ENCODE measurements at regions not wholly inside any gene's neighbourhood (a gene's known extent, or its start where the extent isn't known, plus 50 kb on each side); places are given as distances from the start of the nearest gene placed in this dataset.
A peak's percentile ranks its signal among the peaks of the same experiment; 100 is the strongest.

DNA sequence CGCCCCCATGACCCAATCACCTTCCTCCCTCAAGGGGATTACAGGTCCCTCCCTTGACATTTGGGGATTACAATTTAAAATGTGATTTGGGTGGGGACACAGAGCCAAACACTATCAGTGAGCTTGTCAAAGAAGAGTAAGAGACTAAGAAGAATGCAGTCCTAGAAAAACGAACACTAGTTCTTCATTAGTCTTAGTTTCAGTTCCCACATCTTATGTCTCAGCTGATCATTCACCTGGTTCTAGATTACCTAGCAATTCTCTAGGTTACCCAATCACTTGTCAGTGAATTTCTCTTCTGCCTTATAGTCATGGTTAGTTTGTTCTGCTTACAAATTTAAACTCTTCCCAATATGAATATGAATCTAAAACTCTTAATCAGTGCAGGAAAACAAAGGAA, 251.5 kb downstream of the COX7C start:
- no peak for TF ChIP-seq EZH2 (IDR thresholded peaks at IDR 0.05; ENCODE audit: low read length, missing control alignments)
- TF ChIP-seq, protein P1, sequence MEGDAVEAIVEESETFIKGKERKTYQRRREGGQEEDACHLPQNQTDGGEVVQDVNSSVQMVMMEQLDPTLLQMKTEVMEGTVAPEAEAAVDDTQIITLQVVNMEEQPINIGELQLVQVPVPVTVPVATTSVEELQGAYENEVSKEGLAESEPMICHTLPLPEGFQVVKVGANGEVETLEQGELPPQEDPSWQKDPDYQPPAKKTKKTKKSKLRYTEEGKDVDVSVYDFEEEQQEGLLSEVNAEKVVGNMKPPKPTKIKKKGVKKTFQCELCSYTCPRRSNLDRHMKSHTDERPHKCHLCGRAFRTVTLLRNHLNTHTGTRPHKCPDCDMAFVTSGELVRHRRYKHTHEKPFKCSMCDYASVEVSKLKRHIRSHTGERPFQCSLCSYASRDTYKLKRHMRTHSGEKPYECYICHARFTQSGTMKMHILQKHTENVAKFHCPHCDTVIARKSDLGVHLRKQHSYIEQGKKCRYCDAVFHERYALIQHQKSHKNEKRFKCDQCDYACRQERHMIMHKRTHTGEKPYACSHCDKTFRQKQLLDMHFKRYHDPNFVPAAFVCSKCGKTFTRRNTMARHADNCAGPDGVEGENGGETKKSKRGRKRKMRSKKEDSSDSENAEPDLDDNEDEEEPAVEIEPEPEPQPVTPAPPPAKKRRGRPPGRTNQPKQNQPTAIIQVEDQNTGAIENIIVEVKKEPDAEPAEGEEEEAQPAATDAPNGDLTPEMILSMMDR (conservative IDR thresholded peaks at IDR 0.05 in 1 of 2, IDR thresholded peaks at IDR 0.05 in 1 of 2; ENCODE audit: low read depth in 1 of 2, low read length in 2 of 2) = no peak

DNA sequence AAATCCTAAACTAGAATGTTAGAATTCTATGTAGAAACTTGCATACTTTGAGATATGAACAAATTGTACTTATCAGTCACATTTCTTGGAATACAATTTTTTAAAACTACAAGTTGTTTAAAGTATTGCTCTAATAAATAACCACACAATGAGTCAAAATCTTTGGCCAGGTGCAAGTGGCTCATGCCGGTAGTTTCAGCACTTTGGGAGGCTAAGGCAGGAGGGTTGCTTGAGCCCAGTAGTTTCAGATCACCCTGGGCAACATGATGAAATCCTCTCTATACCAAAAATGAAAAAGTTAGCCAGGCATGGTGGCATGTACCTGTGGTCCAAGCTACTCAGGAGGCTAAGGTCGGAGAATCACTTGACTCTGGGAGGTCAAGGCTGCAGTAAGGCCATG, 257.8 kb downstream of the COX7C start:
- Histone ChIP-seq H3K79me2 (ENCODE audit: control insufficient read depth, insufficient read depth, low read length) (no peaks in the 10 kb centered on the region), H4K20me1 (ENCODE audit: control insufficient read depth, extremely low read depth, insufficient read depth, low read length) (no peaks in the 10 kb centered on the region), H3K4me2 (ENCODE audit: extremely low read depth, insufficient read depth, low read length) (no peak overlapping the region), H3K27ac (ENCODE audit: insufficient read depth, low read length) (no peak overlapping the region), H3K4me1 (ENCODE audit: control insufficient read depth, extremely low read depth, insufficient read depth, low read length) (no peaks in the 10 kb centered on the region), H3K4me3 (replicated peaks in 1 of 4; ENCODE audit: control extremely low read depth in 1 of 4, insufficient read depth in 1 of 4, low read depth in 3 of 4, low read length in 4 of 4) (no peak overlapping the region), H3K9ac (ENCODE audit: insufficient read depth, low read length) (no peak overlapping the region), H3K27me3 (ENCODE audit: control insufficient read depth, insufficient read depth, low read length) (no peaks in the 10 kb centered on the region), H2AFZ (ENCODE audit: low read length) (no peak overlapping the region), H3K9me3 (ENCODE audit: control insufficient read depth, insufficient read depth, low read depth, low read length) (no peaks in the 10 kb centered on the region), H3K36me3 (ENCODE audit: control insufficient read depth, insufficient read depth, low read length) (no peaks in the 10 kb centered on the region)
- no peak for DNase-seq (ENCODE audit: low read depth in 2 of 2)
- TF ChIP-seq, protein P1 (conservative IDR thresholded peaks at IDR 0.05 in 1 of 2, IDR thresholded peaks at IDR 0.05 in 1 of 2; ENCODE audit: low read depth in 1 of 2, low read length in 2 of 2) = no peak
- TF ChIP-seq EZH2 (IDR thresholded peaks at IDR 0.05; ENCODE audit: low read length, missing control alignments) = no peak

More for the DNA sequence above, 251.5 kb downstream of the COX7C start:
- H2AFZ ChIP-seq (ENCODE audit: low read length) = no peak overlapping the region
- H4K20me1 ChIP-seq (ENCODE audit: control insufficient read depth, extremely low read depth, insufficient read depth, low read length) = no peaks in the 10 kb centered on the region
- H3K4me3 ChIP-seq (replicated peaks in 1 of 4; ENCODE audit: control extremely low read depth in 1 of 4, insufficient read depth in 1 of 4, low read depth in 3 of 4, low read length in 4 of 4) = no peak overlapping the region
- no peak overlapping the region for H3K4me2 ChIP-seq (ENCODE audit: extremely low read depth, insufficient read depth, low read length)
- H3K36me3 ChIP-seq (ENCODE audit: control insufficient read depth, insufficient read depth, low read length) = no peaks in the 10 kb centered on the region
- no peak overlapping the region for H3K9ac ChIP-seq (ENCODE audit: insufficient read depth, low read length)
- no peaks in the 10 kb centered on the region for H3K27me3 ChIP-seq (ENCODE audit: control insufficient read depth, insufficient read depth, low read length)
- no peak for DNase-seq (ENCODE audit: low read depth in 2 of 2)
- H3K79me2 ChIP-seq (ENCODE audit: control insufficient read depth, insufficient read depth, low read length) = no peaks in the 10 kb centered on the region
- H3K9me3 ChIP-seq (ENCODE audit: control insufficient read depth, insufficient read depth, low read depth, low read length) = no peaks in the 10 kb centered on the region
- no peaks in the 10 kb centered on the region for H3K4me1 ChIP-seq (ENCODE audit: control insufficient read depth, extremely low read depth, insufficient read depth, low read length)
- no peak overlapping the region for H3K27ac ChIP-seq (ENCODE audit: insufficient read depth, low read length)

DNA sequence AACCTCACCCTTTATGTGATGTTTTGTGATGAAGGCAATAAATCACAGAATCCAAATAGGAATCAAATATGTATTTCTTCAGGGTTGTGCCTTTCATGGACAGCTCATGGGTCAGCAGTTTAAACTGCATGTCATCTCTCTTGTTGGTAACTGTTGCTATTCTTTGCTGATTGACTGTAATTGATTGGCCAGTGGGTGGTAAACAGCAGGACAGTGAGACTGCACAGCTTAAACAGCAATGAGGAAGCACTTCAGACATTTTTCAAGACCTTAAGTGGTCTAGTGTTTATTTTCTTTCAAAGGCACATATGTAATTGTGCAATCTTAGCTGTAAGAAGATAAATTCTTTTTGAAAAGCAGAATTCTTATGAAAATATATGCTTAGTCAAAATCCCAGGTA, 260.5 kb downstream of the COX7C start:
- H3K27ac ChIP-seq (ENCODE audit: insufficient read depth, low read length) = no peak overlapping the region
- H3K27me3 ChIP-seq (ENCODE audit: control insufficient read depth, insufficient read depth, low read length) = no peaks in the 10 kb centered on the region
- H4K20me1 ChIP-seq (ENCODE audit: control insufficient read depth, extremely low read depth, insufficient read depth, low read length) = no peaks in the 10 kb centered on the region
- no peak for TF ChIP-seq EZH2 (IDR thresholded peaks at IDR 0.05; ENCODE audit: low read length, missing control alignments)
- TF ChIP-seq, protein P1 (conservative IDR thresholded peaks at IDR 0.05 in 1 of 2, IDR thresholded peaks at IDR 0.05 in 1 of 2; ENCODE audit: low read depth in 1 of 2, low read length in 2 of 2) = no peak
- H3K4me2 ChIP-seq (ENCODE audit: extremely low read depth, insufficient read depth, low read length) = no peak overlapping the region
- DNase-seq (ENCODE audit: low read depth in 2 of 2) = peak; percentile 3 to 54
- no peaks in the 10 kb centered on the region for H3K9me3 ChIP-seq (ENCODE audit: control insufficient read depth, insufficient read depth, low read depth, low read length)
- no peak overlapping the region for H3K9ac ChIP-seq (ENCODE audit: insufficient read depth, low read length)
- H3K4me3 ChIP-seq (replicated peaks in 1 of 4; ENCODE audit: control extremely low read depth in 1 of 4, insufficient read depth in 1 of 4, low read depth in 3 of 4, low read length in 4 of 4) = no peak overlapping the region
- no peaks in the 10 kb centered on the region for H3K4me1 ChIP-seq (ENCODE audit: control insufficient read depth, extremely low read depth, insufficient read depth, low read length)
- no peaks in the 10 kb centered on the region for H3K36me3 ChIP-seq (ENCODE audit: control insufficient read depth, insufficient read depth, low read length)
- no peaks in the 10 kb centered on the region for H3K79me2 ChIP-seq (ENCODE audit: control insufficient read depth, insufficient read depth, low read length)
- no peak overlapping the region for H2AFZ ChIP-seq (ENCODE audit: low read length)
